OCI-LY3 (cell line): ENCODE measurements at regions not wholly inside any gene's neighbourhood (a gene's known extent, or its start where the extent isn't known, plus 50 kb on each side); places are given as distances from the start of the nearest gene placed in this dataset.

Experiments
- EZH2phosphoT487 ChIP-seq: fragments of 200-600 bp; shearing (Covaris generic); IDR thresholded peaks from 2 replicates; pipeline ENCODE4 v1.6.1; 2018; ENCODE audit warnings: antibody characterized with exemption, mixed run types, low read depth
- TF ChIP-seq, protein P1 (sequence below): fragments of 200-600, 300-600 bp; sonication (generic); IDR thresholded peaks from 2 replicates; pipeline ENCODE4 v1.5.1; 2014; ENCODE audit warnings: antibody characterized with exemption, low read length, low read depth

DNA sequence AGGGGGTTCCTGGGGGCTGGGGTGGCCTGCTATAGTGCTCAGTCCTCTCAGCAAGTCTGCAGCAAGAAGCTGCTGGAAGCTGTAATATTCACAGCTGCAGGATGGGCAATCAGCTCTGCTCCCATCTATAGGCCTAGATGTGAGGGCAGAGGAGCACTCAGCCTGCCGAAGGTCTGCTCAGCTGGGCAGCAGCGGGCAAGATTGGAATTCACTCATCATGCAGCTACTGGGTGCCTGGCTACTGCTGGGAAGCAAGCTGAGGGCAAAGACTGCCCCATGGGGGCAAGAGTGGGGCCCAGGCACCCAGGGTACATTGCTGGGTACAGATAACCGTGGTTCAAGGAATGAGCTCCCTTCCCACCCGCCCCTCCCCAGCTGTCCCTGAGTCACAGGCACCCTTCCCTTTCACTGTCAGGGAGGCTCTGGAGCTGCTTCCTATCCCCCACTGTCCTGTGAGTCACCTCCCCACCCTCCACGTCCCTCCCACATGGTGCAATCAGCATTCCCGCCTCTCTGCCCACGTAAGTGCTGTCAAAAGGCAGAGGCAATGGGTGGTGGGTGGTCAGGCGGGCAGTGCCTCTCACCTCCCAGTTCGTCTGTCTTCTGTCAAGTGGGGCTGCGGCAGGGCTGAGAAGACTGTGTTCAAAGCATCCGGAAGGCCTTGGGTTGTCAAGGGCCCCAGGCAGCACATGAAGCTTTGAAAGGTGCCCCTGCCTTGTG lies 169.2 kb downstream of the TRIM43 start:
- TF ChIP-seq, protein P1, sequence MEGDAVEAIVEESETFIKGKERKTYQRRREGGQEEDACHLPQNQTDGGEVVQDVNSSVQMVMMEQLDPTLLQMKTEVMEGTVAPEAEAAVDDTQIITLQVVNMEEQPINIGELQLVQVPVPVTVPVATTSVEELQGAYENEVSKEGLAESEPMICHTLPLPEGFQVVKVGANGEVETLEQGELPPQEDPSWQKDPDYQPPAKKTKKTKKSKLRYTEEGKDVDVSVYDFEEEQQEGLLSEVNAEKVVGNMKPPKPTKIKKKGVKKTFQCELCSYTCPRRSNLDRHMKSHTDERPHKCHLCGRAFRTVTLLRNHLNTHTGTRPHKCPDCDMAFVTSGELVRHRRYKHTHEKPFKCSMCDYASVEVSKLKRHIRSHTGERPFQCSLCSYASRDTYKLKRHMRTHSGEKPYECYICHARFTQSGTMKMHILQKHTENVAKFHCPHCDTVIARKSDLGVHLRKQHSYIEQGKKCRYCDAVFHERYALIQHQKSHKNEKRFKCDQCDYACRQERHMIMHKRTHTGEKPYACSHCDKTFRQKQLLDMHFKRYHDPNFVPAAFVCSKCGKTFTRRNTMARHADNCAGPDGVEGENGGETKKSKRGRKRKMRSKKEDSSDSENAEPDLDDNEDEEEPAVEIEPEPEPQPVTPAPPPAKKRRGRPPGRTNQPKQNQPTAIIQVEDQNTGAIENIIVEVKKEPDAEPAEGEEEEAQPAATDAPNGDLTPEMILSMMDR: no peak
- no peak for TF ChIP-seq EZH2phosphoT487
